H1 (cell line): ENCODE measurements at regions not wholly inside any gene's neighbourhood (a gene's known extent, or its start where the extent isn't known, plus 50 kb on each side); places are given as distances from the start of the nearest gene placed in this dataset.

Experiments used
- CTCF ChIA-PET: fragments of 300-600 bp; sonication (Branson Sonifier 250); formaldehyde crosslinking; loops from one replicate; lab custom pipeline; 2021; ENCODE audit not compliant: partially characterized antibody; lab: Charles Lee
- POLR2A ChIA-PET: fragments of 300-600 bp; sonication (Branson Sonifier 250); formaldehyde crosslinking; loops from one replicate; lab custom pipeline; 2021; ENCODE audit warnings: inconsistent platforms; ENCODE audit not compliant: partially characterized antibody; lab: Charles Lee
- DNase-seq, 2 experiments: peaks; one replicate each; pipeline versions ENCODE4 v3.0.0 to v3.0.0-alpha.2; 2010 to 2022; ENCODE audit warnings: low spot score in 2 of 2, low read depth in 1 of 2, mixed read lengths in 1 of 2
- FAIRE-seq: peaks from 2 replicates; lab custom pipeline; 2011; peaks lifted over from hg19 to GRCh38; lab: Jason Lieb, UNC
- H2AFZ ChIP-seq: 2 replicates; pipeline ENCODE4 v1.8.1; 2012; ENCODE audit warnings: low read length, inconsistent platforms
- H2AK5ac ChIP-seq: 2 replicates; pipeline ENCODE4 v1.6.1; 2013; ENCODE audit warnings: low read depth, low read length
- H2BK120ac ChIP-seq: replicated peaks from 2 replicates; pipeline ENCODE3; 2013; ENCODE audit warnings: low read depth, low read length, inconsistent platforms
- H2BK12ac ChIP-seq: 2 replicates; pipeline ENCODE4 v1.6.1; 2013; ENCODE audit warnings: low read depth, low read length
- H2BK15ac ChIP-seq: 2 replicates; pipeline ENCODE4 v1.6.1; 2013; ENCODE audit warnings: low read length
- H2BK20ac ChIP-seq: 2 replicates; pipeline ENCODE4 v1.6.1; 2013; ENCODE audit warnings: low read length
- H2BK5ac ChIP-seq: 2 replicates; pipeline ENCODE4 v1.6.1; 2013; ENCODE audit warnings: low read depth, low read length
- H3K14ac ChIP-seq: 2 replicates; pipeline ENCODE4 v1.6.1; 2013; ENCODE audit warnings: inconsistent platforms; ENCODE audit not compliant: insufficient read length
- H3K18ac ChIP-seq: 2 replicates; pipeline ENCODE4 v1.6.1; 2013; ENCODE audit warnings: low read length; ENCODE audit errors: extremely low read depth
- H3K23ac ChIP-seq: 2 replicates; pipeline ENCODE4 v1.6.1; 2013; ENCODE audit warnings: inconsistent platforms; ENCODE audit not compliant: insufficient read length
- H3K23me2 ChIP-seq: 2 replicates; pipeline ENCODE4 v1.6.1; 2013; ENCODE audit warnings: low read depth, low read length
- H3K27ac ChIP-seq: 2 replicates; pipeline ENCODE4 v1.6.1; 2011; ENCODE audit warnings: low read depth, low read length, inconsistent platforms
- H3K27me3 ChIP-seq, 4 experiments: replicated peaks in 1 of 4; 1 replicate in 1 of 4; 2 replicates in 3 of 4; pipeline versions ENCODE4 v1.6.1 to v1.8.1; 2011 to 2013; ENCODE audit warnings: low read length in 3 of 4, mild to moderate bottlenecking in 3 of 4, inconsistent platforms in 2 of 4, mixed read lengths in 2 of 4, moderate library complexity in 1 of 4; ENCODE audit not compliant: control insufficient read depth in 3 of 4, insufficient read depth in 3 of 4; ENCODE audit errors: extremely low read depth in 1 of 4
- H3K36me3 ChIP-seq, 4 experiments: 2 replicates each; pipeline versions ENCODE4 v1.6.1 to v1.8.1; 2011 to 2013; ENCODE audit warnings: mild to moderate bottlenecking in 4 of 4, low read length in 3 of 4, moderate library complexity in 2 of 4, control low read depth in 1 of 4, inconsistent platforms in 1 of 4; ENCODE audit not compliant: insufficient read depth in 4 of 4, control insufficient read depth in 2 of 4
- H3K4ac ChIP-seq: replicated peaks from 2 replicates; pipeline ENCODE3; 2013; ENCODE audit warnings: low read length, low read depth, mixed read lengths, inconsistent platforms; ENCODE audit not compliant: insufficient read length
- H3K4me1 ChIP-seq, 4 experiments: replicated peaks in 1 of 4; 1 replicate in 1 of 4; 2 replicates in 3 of 4; pipeline versions ENCODE4 v1.6.1 to v1.8.1; 2011 to 2013; ENCODE audit warnings: low read length in 3 of 4, inconsistent platforms in 2 of 4, mixed read lengths in 1 of 4; ENCODE audit not compliant: insufficient read depth in 4 of 4, control insufficient read depth in 3 of 4
- H3K4me2 ChIP-seq, 2 experiments: 2 replicates each; pipeline versions ENCODE4 v1.6.1 to v1.8.1; 2011 to 2013; ENCODE audit warnings: low read depth in 2 of 2, low read length in 2 of 2, control low read depth in 1 of 2, inconsistent platforms in 1 of 2, mild to moderate bottlenecking in 1 of 2; ENCODE audit not compliant: insufficient read depth in 1 of 2
- H3K4me3 ChIP-seq, 4 experiments: fragments of 200-600, 300-600 bp in 1 of 4; sonication (generic), shearing (Covaris generic), sonication (Bioruptor Twin) in 1 of 4; 2 replicates each; pipeline versions ENCODE4 v1.5.1 to v1.8.1; 2011 to 2016; ENCODE audit warnings: low read length in 4 of 4, low read depth in 3 of 4, control low read depth in 2 of 4, inconsistent platforms in 2 of 4, mild to moderate bottlenecking in 2 of 4, mixed read lengths in 1 of 4, moderate library complexity in 1 of 4; ENCODE audit not compliant: insufficient read depth in 2 of 4; ENCODE audit errors: extremely low read depth in 1 of 4
- H3K56ac ChIP-seq: replicated peaks from 2 replicates; pipeline ENCODE3; 2013; ENCODE audit warnings: low read depth, mild to moderate bottlenecking, mixed read lengths, low read length, inconsistent platforms; ENCODE audit not compliant: insufficient read length
- H3K79me1 ChIP-seq: 2 replicates; pipeline ENCODE4 v1.6.1; 2013; ENCODE audit warnings: low read depth, low read length, control low read depth
- H3K79me2 ChIP-seq, 2 experiments: 2 replicates each; pipeline versions ENCODE4 v1.6.1 to v1.8.1; 2012 to 2013; ENCODE audit warnings: low read length in 2 of 2, mild to moderate bottlenecking in 2 of 2, inconsistent platforms in 1 of 2; ENCODE audit not compliant: insufficient read depth in 2 of 2, control insufficient read depth in 1 of 2
- H3K9ac ChIP-seq, 4 experiments: replicated peaks in 1 of 4; 1 replicate in 1 of 4; 2 replicates in 3 of 4; pipeline versions ENCODE4 v1.6.1 to v1.8.1; 2011 to 2013; ENCODE audit warnings: low read depth in 3 of 4, low read length in 3 of 4, control low read depth in 2 of 4, mild to moderate bottlenecking in 2 of 4, moderate library complexity in 2 of 4, inconsistent platforms in 1 of 4; ENCODE audit errors: extremely low read depth in 1 of 4
- H3K9me3 ChIP-seq, 2 experiments: 2 replicates each; pipeline versions ENCODE4 v1.6.1 to v1.8.1; 2012 to 2013; ENCODE audit warnings: mild to moderate bottlenecking in 2 of 2, moderate library complexity in 2 of 2, control low read depth in 1 of 2, inconsistent platforms in 1 of 2, low read depth in 1 of 2, low read length in 1 of 2, mixed read lengths in 1 of 2; ENCODE audit not compliant: insufficient read depth in 2 of 2
- H4K20me1 ChIP-seq, 2 experiments: replicated peaks in 1 of 2; 2 replicates each; pipeline versions ENCODE3 to v1.8.1; 2011 to 2013; ENCODE audit warnings: inconsistent platforms in 2 of 2, low read length in 2 of 2, mild to moderate bottlenecking in 1 of 2; ENCODE audit not compliant: insufficient read depth in 2 of 2, control insufficient read depth in 1 of 2
- H4K5ac ChIP-seq: 2 replicates; pipeline ENCODE4 v1.6.1; 2013; ENCODE audit warnings: low read length, low read depth, mixed read lengths, inconsistent platforms; ENCODE audit not compliant: insufficient read length
- H4K8ac ChIP-seq: 2 replicates; pipeline ENCODE4 v1.8.0; 2013; ENCODE audit warnings: mild to moderate bottlenecking, moderate library complexity, low read length, inconsistent platforms; ENCODE audit not compliant: insufficient read depth; ENCODE audit errors: extremely low read depth
- H4K91ac ChIP-seq: replicated peaks from 2 replicates; pipeline ENCODE3; 2013; ENCODE audit warnings: low read length, mixed read lengths, inconsistent platforms; ENCODE audit not compliant: insufficient read length
- MAFK ChIP-seq: IDR thresholded peaks from 2 replicates; pipeline ENCODE4 v1.6.1; 2012; ENCODE audit warnings: low read depth, mild to moderate bottlenecking, improper control_type of control experiment, low read length
- TAF1 ChIP-seq: IDR thresholded peaks from 2 replicates; pipeline ENCODE4 v1.6.1; 2011; ENCODE audit warnings: mild to moderate bottlenecking, low read depth, low read length
- WGBS, 2 experiments: shearing (Covaris generic) in 1 of 2; methylation state at CpG; one replicate each; pipeline versions ENCODE4 v1.1.6 to v1.1.7; 2013 to 2015; ENCODE audit warnings: low lambda C conversion rate in 2 of 2, mixed read lengths in 2 of 2, inconsistent platforms in 1 of 2, low coverage in 1 of 2, missing lambda C conversion rate in 1 of 2; ENCODE audit not compliant: insufficient replicate concordance in 2 of 2, insufficient coverage in 1 of 2, insufficient read length in 1 of 2; ENCODE audit errors: extremely low coverage in 1 of 2, missing lambda C conversion rate in 1 of 2; 5-methylcytosine and 5-hydroxymethylcytosine counted together

GRCh38 chr11:23856654-23857053, 640.2 kb upstream of the LUZP2 start:
- no peak for DNase-seq
- Histone ChIP-seq H3K36me3 (no peaks in the 10 kb centered on the region; a peak in 1 of 8 replicates), H2BK120ac (no peak overlapping the region), H3K4me1 (no peaks in the 10 kb centered on the region), H3K9ac (no peak overlapping the region)
- POLR2A ChIA-PET, result no interaction called here
- TF ChIP-seq TAF1 (no peak), MAFK (peak; percentile 64; the same call in 1 of the 2 replicates)
- TF ChIP-seq, all 59 proteins: peak for 1
- Histone ChIP-seq H3K9me3 (no peaks in the 10 kb centered on the region), H2AK5ac (no peak overlapping the region), H3K23me2 (no peaks in the 10 kb centered on the region), H3K27me3 (no peaks in the 10 kb centered on the region), H3K4ac (no peak overlapping the region), H4K8ac (no peak overlapping the region), H3K4me3 (no peak overlapping the region), H4K5ac (no peak overlapping the region), H3K14ac (no peak overlapping the region), H2BK15ac (no peak overlapping the region), H3K18ac (no peak overlapping the region), H3K56ac (no peak overlapping the region), H3K27ac (no peak overlapping the region), H4K20me1 (no peaks in the 10 kb centered on the region), H2AFZ (no peak overlapping the region), H3K4me2 (no peak overlapping the region), H3K23ac (no peak overlapping the region), H2BK5ac (no peak overlapping the region), H2BK20ac (no peak overlapping the region), H2BK12ac (no peak overlapping the region), H3K79me1 (no peaks in the 10 kb centered on the region), H3K79me2 (no peaks in the 10 kb centered on the region), H4K91ac (no peak overlapping the region)
- CTCF ChIA-PET, result no interaction called here
- FAIRE-seq, result no peak
- WGBS, 2 experiments, result 84% methylated on average over 1 of the region's 1 CpG; no CpG with 5 or more reads in 1 of the 2 experiments
